Panc1 (cell line): ENCODE measurements at regions not wholly inside any gene's neighbourhood (a gene's known extent, or its start where the extent isn't known, plus 50 kb on each side); places are given as distances from the start of the nearest gene placed in this dataset.

ENCODE experiments used
- POLR2AphosphoS5 ChIP-seq: IDR thresholded peaks from 2 replicates; pipeline ENCODE4 v1.6.1; 2012; ENCODE audit warnings: mild to moderate bottlenecking, low read depth, low read length, moderate library complexity
- TCF7L2 ChIP-seq: IDR thresholded peaks from 2 replicates; pipeline ENCODE4 v1.6.1; 2011; ENCODE audit warnings: mild to moderate bottlenecking, low read depth, low read length, inconsistent platforms
- TF ChIP-seq, protein P1 (sequence below): fragments of 450-650 bp; IDR thresholded peaks from 2 replicates; pipeline ENCODE4 v1.5.1; 2017; ENCODE audit warnings: mild to moderate bottlenecking

DNA sequence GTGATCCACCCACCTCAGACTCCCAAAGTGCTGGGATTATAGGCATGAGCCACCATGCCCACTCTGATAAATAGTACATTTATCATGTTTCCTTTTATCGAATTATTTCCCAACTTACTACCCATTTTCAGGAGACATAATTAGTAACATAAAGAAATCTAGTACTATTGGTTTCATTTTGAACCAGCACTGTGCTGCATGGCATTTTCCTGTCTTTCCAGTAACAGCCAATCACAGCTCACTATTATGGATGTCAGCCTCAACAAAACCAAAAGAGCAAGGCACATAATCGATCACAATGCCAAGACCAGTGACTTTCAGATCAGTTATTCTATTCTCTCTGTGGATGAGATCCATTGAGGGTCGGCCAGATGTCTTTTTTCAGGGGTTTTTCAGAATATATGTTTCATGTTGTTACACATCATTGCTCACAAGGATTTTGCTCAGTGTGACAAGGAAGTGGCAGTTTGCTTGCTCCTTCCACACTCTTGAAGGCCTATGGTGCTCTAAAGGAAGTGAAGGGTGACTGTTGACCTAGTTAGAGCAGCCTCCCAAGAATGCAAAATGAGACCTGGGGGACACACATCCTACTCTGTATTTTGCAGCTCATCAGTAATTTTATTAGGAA lies 233.4 kb downstream of the KCNRG start:
- TF ChIP-seq POLR2AphosphoS5 (no peak), TCF7L2 (no peak)
- TF ChIP-seq, protein P1, sequence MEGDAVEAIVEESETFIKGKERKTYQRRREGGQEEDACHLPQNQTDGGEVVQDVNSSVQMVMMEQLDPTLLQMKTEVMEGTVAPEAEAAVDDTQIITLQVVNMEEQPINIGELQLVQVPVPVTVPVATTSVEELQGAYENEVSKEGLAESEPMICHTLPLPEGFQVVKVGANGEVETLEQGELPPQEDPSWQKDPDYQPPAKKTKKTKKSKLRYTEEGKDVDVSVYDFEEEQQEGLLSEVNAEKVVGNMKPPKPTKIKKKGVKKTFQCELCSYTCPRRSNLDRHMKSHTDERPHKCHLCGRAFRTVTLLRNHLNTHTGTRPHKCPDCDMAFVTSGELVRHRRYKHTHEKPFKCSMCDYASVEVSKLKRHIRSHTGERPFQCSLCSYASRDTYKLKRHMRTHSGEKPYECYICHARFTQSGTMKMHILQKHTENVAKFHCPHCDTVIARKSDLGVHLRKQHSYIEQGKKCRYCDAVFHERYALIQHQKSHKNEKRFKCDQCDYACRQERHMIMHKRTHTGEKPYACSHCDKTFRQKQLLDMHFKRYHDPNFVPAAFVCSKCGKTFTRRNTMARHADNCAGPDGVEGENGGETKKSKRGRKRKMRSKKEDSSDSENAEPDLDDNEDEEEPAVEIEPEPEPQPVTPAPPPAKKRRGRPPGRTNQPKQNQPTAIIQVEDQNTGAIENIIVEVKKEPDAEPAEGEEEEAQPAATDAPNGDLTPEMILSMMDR: no peak
